Spinal cord (tissue), 9 donors: ENCODE measurements at regions not wholly inside any gene's neighbourhood (a gene's known extent, or its start where the extent isn't known, plus 50 kb on each side); places are given as distances from the start of the nearest gene placed in this dataset.

Experiments used
- DNase-seq, 6 donors: peaks; one replicate each; pipeline versions ENCODE4 v3.0.0 to v3.0.0-alpha.2; 2013 to 2015; ENCODE audit warnings: low spot score in 6 of 6, low read depth in 4 of 6
- H3K27ac ChIP-seq: one replicate; pipeline ENCODE4 v1.5.1; 2013; ENCODE audit warnings: low read depth, low read length, control low read depth
- H3K27me3 ChIP-seq: one replicate; pipeline ENCODE4 v1.6.1; 2013; ENCODE audit warnings: low read length; ENCODE audit not compliant: control insufficient read depth, insufficient read depth
- H3K36me3 ChIP-seq: one replicate; pipeline ENCODE4 v1.6.1; 2013; ENCODE audit warnings: low read length; ENCODE audit not compliant: control insufficient read depth, insufficient read depth
- H3K4me1 ChIP-seq: one replicate; pipeline ENCODE4 v1.6.1; 2013; ENCODE audit warnings: low read length; ENCODE audit not compliant: control insufficient read depth, insufficient read depth
- H3K4me3 ChIP-seq: one replicate; pipeline ENCODE4 v1.5.1; 2013; ENCODE audit warnings: low read depth, low read length, control low read depth
- H3K9me3 ChIP-seq: one replicate; pipeline ENCODE4 v1.6.1; 2013; ENCODE audit warnings: low read length; ENCODE audit not compliant: control insufficient read depth, insufficient read depth
- WGBS: methylation state at CpG from one replicate; pipeline ENCODE4 v1.1.5; 2013; ENCODE audit warnings: missing lambda C conversion rate; ENCODE audit not compliant: insufficient coverage; 5-methylcytosine and 5-hydroxymethylcytosine counted together
- donor health status: healthy.

- Histone ChIP-seq H3K27ac (no peak overlapping the region), H3K4me1 (peaks cover 3% of the 10 kb centered on the region), H3K36me3 (no peaks in the 10 kb centered on the region), H3K27me3 (no peaks in the 10 kb centered on the region), H3K4me3 (no peak overlapping the region), H3K9me3 (no peaks in the 10 kb centered on the region)
- DNase-seq: peak in 1 of 6 donors; percentile 29
- 42% methylated on average over 3 of the region's 4 CpGs for WGBS
These were observed 61.3 kb upstream of the DDHD1 start for GRCh38 chr14:53214384-53214783.

GRCh38 chr14:53213761-53214160, 60.6 kb upstream of the DDHD1 start:
- H3K9me3 ChIP-seq: no peaks in the 10 kb centered on the region
- H3K36me3 ChIP-seq: no peaks in the 10 kb centered on the region
- no peak overlapping the region for H3K27ac ChIP-seq
- DNase-seq: no peak
- H3K4me3 ChIP-seq: no peak overlapping the region
- H3K27me3 ChIP-seq: no peaks in the 10 kb centered on the region
- no CpG with 5 or more reads among the region's 2 CpGs for WGBS
- peaks cover 3% of the 10 kb centered on the region for H3K4me1 ChIP-seq

DNA sequence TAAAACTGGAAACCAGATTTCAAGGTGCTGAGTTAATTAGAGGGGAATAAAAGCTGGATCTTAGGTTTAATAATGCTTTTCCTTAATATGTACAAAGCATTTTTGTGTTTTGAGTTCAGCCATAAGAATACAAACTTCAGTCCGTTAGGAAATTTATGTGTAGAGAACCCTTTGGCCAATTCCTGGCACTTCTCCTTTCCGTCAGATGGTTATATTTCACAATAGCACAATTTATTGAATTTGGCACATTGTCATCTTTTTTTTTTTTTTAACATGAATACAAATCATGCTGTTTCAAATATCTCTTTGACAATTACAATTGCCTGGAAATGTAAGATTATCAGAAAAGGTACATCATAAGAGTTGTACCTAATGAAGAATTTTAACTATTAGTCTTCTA, 56.2 kb upstream of the DDHD1 start:
- no peaks in the 10 kb centered on the region for H3K27me3 ChIP-seq
- no peak overlapping the region for H3K4me3 ChIP-seq
- H3K27ac ChIP-seq: no peak overlapping the region
- no peaks in the 10 kb centered on the region for H3K9me3 ChIP-seq
- DNase-seq: no peak
- H3K4me1 ChIP-seq: no peaks in the 10 kb centered on the region
- no peaks in the 10 kb centered on the region for H3K36me3 ChIP-seq
- WGBS: 60% methylated on average over 1 of the region's 2 CpGs
